Activated T-helper 17 cell treated with anti-CD3 and anti-CD28 coated beads, Interleukin-2, amount 50 U/mL, for 72 hours (primary cell): ENCODE measurements at regions not wholly inside any gene's neighbourhood (a gene's known extent, or its start where the extent isn't known, plus 50 kb on each side); places are given as distances from the start of the nearest gene placed in this dataset.

Source experiments
- ATAC-seq: fragments of 150-1000 bp; cut with Tn5 transposase; replicated peaks from 2 replicates; pipeline ENCODE4 v1.10.0; 2021; ENCODE audit warnings: mild to moderate bottlenecking, moderate library complexity
- H3K27ac Mint-ChIP-seq: one replicate; pipeline ENCODE4 v1.8.0; 2022; ENCODE audit warnings: mixed read lengths
- H3K27me3 Mint-ChIP-seq: one replicate; pipeline ENCODE4 v1.8.0; 2022; ENCODE audit warnings: mixed read lengths
- H3K36me3 Mint-ChIP-seq: one replicate; pipeline ENCODE4 v1.8.0; 2022; ENCODE audit warnings: low read depth, mild to moderate bottlenecking, mixed read lengths
- H3K4me1 Mint-ChIP-seq: one replicate; pipeline ENCODE4 v1.8.0; 2022; ENCODE audit warnings: mixed read lengths
- H3K4me3 Mint-ChIP-seq: one replicate; pipeline ENCODE4 v1.8.0; 2022; ENCODE audit warnings: mild to moderate bottlenecking, mixed read lengths
- H3K9me3 Mint-ChIP-seq: one replicate; pipeline ENCODE4 v1.8.0; 2022; ENCODE audit warnings: mixed read lengths

- ATAC-seq, result no peak
- Mint-ChIP-seq H3K36me3 (peaks cover 23% of the 10 kb centered on the region), H3K4me1 (no peaks in the 10 kb centered on the region), H3K4me3 (no peak overlapping the region), H3K9me3 (no peaks in the 10 kb centered on the region), H3K27ac (no peak overlapping the region), H3K27me3 (no peaks in the 10 kb centered on the region)
Observed at GRCh38 chr22:49601614-49602321, 225.9 kb downstream of the BRD1 start.

- Mint-ChIP-seq H3K27ac (no peak overlapping the region), H3K4me1 (no peaks in the 10 kb centered on the region), H3K36me3 (peaks cover 23% of the 10 kb centered on the region), H3K4me3 (no peak overlapping the region), H3K9me3 (no peaks in the 10 kb centered on the region), H3K27me3 (no peaks in the 10 kb centered on the region)
- no peak for ATAC-seq
Observed at GRCh38 chr22:49600891-49601431, 226.7 kb downstream of the BRD1 start.

GRCh38 chr22:49600468-49600867, 227.2 kb downstream of the BRD1 start:
- H3K4me1 Mint-ChIP-seq, result no peaks in the 10 kb centered on the region
- H3K4me3 Mint-ChIP-seq, result no peak overlapping the region
- peaks cover 23% of the 10 kb centered on the region for H3K36me3 Mint-ChIP-seq
- ATAC-seq, result no peak
- H3K9me3 Mint-ChIP-seq, result no peaks in the 10 kb centered on the region
- H3K27me3 Mint-ChIP-seq, result no peaks in the 10 kb centered on the region
- H3K27ac Mint-ChIP-seq, result no peak overlapping the region

DNA sequence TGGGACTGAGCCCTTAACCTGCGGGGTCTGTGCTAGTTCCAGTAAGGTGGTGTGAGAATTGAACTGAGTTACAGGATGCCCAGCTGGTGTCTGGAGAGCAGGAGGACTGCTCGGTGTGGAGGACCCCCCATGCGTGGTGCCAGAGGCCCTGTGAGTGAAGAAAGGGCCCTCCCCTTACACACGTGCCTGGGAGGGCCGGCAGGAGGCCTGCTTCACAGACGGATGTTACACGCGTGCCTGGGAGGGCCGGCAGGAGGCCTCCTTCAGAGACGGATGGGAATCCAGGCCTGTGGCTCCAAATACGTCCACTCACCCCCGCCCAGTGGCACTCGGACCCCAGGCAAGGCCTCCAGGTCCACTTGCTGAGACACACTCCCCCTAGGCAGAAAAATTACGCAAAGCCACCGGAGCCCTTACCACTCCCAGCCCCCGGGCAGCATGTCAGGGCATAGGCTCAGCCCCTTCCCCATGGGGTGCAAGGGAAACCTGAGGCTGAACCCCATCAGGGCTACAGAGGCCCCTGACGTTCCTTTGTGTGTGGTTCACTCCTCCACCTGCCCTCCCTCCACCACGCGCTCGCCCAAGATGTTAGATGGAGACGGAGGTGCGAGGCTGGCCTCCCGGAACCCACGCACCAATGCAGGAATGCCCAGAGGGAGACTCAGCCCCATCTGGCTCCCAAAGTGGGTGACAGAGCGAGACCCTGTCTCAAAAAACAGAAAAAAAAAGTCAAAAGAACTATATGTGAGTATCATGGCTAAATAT, 227.8 kb downstream of the BRD1 start:
- no peak overlapping the region for H3K4me3 Mint-ChIP-seq
- H3K4me1 Mint-ChIP-seq, result no peaks in the 10 kb centered on the region
- H3K9me3 Mint-ChIP-seq, result no peaks in the 10 kb centered on the region
- peaks cover 17% of the 10 kb centered on the region for H3K36me3 Mint-ChIP-seq
- no peak overlapping the region for H3K27ac Mint-ChIP-seq
- ATAC-seq, result no peak
- no peaks in the 10 kb centered on the region for H3K27me3 Mint-ChIP-seq

GRCh38 chr22:49599039-49599438, 228.6 kb downstream of the BRD1 start:
- Mint-ChIP-seq H3K9me3 (no peaks in the 10 kb centered on the region), H3K4me1 (no peaks in the 10 kb centered on the region)

GRCh38 chr22:49598338-49598737, 229.3 kb downstream of the BRD1 start:
- Mint-ChIP-seq H3K4me1 (no peaks in the 10 kb centered on the region), H3K4me3 (no peak overlapping the region), H3K9me3 (no peaks in the 10 kb centered on the region), H3K27me3 (no peaks in the 10 kb centered on the region), H3K36me3 (peaks cover 2% of the 10 kb centered on the region), H3K27ac (no peak overlapping the region)
- no peak for ATAC-seq

More at GRCh38 chr22:49599039-49599438, 228.6 kb downstream of the BRD1 start:
- no peaks in the 10 kb centered on the region for H3K27me3 Mint-ChIP-seq
- ATAC-seq, result no peak
- H3K27ac Mint-ChIP-seq, result no peak overlapping the region
- peaks cover 9% of the 10 kb centered on the region for H3K36me3 Mint-ChIP-seq
- no peak overlapping the region for H3K4me3 Mint-ChIP-seq

GRCh38 chr22:49597428-49598039, 230.1 kb downstream of the BRD1 start:
- Mint-ChIP-seq H3K36me3 (no peaks in the 10 kb centered on the region), H3K4me3 (no peak overlapping the region), H3K4me1 (no peaks in the 10 kb centered on the region), H3K27me3 (no peaks in the 10 kb centered on the region), H3K9me3 (no peaks in the 10 kb centered on the region), H3K27ac (no peak overlapping the region)
- ATAC-seq, result no peak

GRCh38 chr22:49595465-49596078, 232.1 kb downstream of the BRD1 start:
- no peak overlapping the region for H3K4me3 Mint-ChIP-seq
- H3K4me1 Mint-ChIP-seq, result no peaks in the 10 kb centered on the region
- no peaks in the 10 kb centered on the region for H3K27me3 Mint-ChIP-seq
- no peaks in the 10 kb centered on the region for H3K36me3 Mint-ChIP-seq
- no peak for ATAC-seq
- H3K9me3 Mint-ChIP-seq, result no peaks in the 10 kb centered on the region
- H3K27ac Mint-ChIP-seq, result no peak overlapping the region

DNA sequence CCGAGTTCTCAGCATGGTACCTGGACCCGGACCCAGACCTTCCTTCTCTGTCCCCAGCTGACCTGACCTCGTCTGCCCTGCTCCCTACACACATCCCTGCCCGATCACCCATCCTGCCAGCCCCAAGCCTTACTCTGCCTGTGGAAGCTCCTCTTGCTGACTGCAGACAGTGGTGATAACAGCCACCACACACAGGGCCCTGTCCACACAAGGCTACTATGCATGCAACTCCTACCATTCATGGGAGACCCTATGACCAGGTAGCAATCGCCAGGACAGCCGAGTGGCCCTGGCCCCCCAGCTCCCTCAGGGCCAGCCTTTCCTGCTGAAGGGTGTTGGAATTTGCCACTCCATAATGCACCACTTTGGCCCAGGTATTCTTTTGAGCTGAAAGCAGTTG, 233.6 kb downstream of the BRD1 start:
- H3K4me3 Mint-ChIP-seq, result no peak overlapping the region
- no peak for ATAC-seq
- H3K27me3 Mint-ChIP-seq, result no peaks in the 10 kb centered on the region
- no peaks in the 10 kb centered on the region for H3K36me3 Mint-ChIP-seq
- H3K27ac Mint-ChIP-seq, result no peak overlapping the region
- no peaks in the 10 kb centered on the region for H3K9me3 Mint-ChIP-seq
- H3K4me1 Mint-ChIP-seq, result no peaks in the 10 kb centered on the region

GRCh38 chr22:49593509-49593908, 234.2 kb downstream of the BRD1 start:
- Mint-ChIP-seq H3K27me3 (no peaks in the 10 kb centered on the region), H3K9me3 (no peaks in the 10 kb centered on the region), H3K27ac (no peak overlapping the region), H3K4me1 (no peaks in the 10 kb centered on the region), H3K36me3 (no peaks in the 10 kb centered on the region), H3K4me3 (no peak overlapping the region)
- no peak for ATAC-seq

GRCh38 chr22:49592780-49593501, 234.7 kb downstream of the BRD1 start:
- H3K27me3 Mint-ChIP-seq, result no peaks in the 10 kb centered on the region
- no peak for ATAC-seq
- H3K27ac Mint-ChIP-seq, result no peak overlapping the region
- H3K4me1 Mint-ChIP-seq, result no peaks in the 10 kb centered on the region
- no peak overlapping the region for H3K4me3 Mint-ChIP-seq
- no peaks in the 10 kb centered on the region for H3K36me3 Mint-ChIP-seq
- H3K9me3 Mint-ChIP-seq, result no peaks in the 10 kb centered on the region

DNA sequence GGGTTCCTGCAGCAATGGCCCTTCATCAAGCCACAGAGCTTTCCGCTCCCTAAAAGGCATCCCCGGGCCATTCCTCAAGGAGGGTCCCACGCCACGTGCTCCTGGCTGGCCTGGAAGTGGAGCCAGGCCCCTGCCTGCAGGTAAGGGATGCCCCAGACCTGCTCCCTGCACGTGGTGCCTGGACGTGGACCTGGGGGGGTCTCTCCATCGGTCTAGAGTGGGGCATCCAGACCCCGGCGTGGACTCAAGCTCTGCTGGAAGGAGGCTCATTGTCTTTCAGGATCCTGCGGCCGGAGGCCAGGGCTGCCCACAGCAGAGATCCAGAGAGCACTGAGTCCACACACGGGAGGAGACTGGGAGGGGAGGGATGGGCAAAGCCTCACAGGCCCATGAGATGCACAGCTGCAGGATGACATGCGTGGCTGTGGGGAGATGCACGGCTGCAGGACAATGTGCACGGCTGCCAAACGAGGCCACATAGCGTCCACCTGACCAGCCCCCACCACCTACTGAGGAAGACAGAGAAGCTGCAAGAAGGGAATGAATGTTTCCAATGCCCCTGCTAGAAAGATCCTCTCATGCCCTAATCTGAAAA, 236.7 kb downstream of the BRD1 start:
- no peak for ATAC-seq
- no peaks in the 10 kb centered on the region for H3K4me1 Mint-ChIP-seq
- H3K27me3 Mint-ChIP-seq, result no peaks in the 10 kb centered on the region
- no peaks in the 10 kb centered on the region for H3K9me3 Mint-ChIP-seq
- H3K36me3 Mint-ChIP-seq, result no peaks in the 10 kb centered on the region
- no peak overlapping the region for H3K4me3 Mint-ChIP-seq
- H3K27ac Mint-ChIP-seq, result no peak overlapping the region

GRCh38 chr22:49590381-49590780, 237.3 kb downstream of the BRD1 start:
- ATAC-seq, result no peak
- Mint-ChIP-seq H3K4me1 (no peaks in the 10 kb centered on the region), H3K27ac (no peak overlapping the region), H3K4me3 (no peak overlapping the region), H3K27me3 (no peaks in the 10 kb centered on the region), H3K36me3 (no peaks in the 10 kb centered on the region), H3K9me3 (no peaks in the 10 kb centered on the region)

DNA sequence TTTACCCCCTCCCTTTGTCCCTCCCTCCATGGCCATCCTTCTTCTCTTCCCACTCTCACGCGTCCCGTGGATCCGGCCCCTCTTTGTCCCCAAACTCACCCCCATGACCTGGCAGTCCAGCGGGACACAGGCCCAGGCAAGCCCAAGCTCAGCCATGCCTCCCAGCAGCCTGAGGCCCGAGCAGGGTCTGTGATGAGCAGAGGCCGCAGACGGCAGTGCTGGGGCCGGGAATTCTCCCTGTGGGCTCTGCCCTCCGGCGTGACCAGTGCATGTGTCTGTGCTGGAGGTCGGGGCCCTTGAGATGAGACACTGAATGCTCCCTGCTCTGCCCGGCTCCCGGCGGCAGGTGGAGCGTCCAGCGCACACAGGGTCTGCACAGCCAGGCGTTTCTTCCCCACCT, 237.9 kb downstream of the BRD1 start:
- Mint-ChIP-seq H3K27ac (no peak overlapping the region), H3K4me1 (no peaks in the 10 kb centered on the region), H3K27me3 (no peaks in the 10 kb centered on the region), H3K36me3 (no peaks in the 10 kb centered on the region), H3K4me3 (no peak overlapping the region), H3K9me3 (no peaks in the 10 kb centered on the region)
- ATAC-seq, result no peak
